ENCODE measurements at regions not wholly inside any gene's neighbourhood (a gene's known extent, or its start where the extent isn't known, plus 50 kb on each side); places are given as distances from the start of the nearest gene placed in this dataset.

DNA sequence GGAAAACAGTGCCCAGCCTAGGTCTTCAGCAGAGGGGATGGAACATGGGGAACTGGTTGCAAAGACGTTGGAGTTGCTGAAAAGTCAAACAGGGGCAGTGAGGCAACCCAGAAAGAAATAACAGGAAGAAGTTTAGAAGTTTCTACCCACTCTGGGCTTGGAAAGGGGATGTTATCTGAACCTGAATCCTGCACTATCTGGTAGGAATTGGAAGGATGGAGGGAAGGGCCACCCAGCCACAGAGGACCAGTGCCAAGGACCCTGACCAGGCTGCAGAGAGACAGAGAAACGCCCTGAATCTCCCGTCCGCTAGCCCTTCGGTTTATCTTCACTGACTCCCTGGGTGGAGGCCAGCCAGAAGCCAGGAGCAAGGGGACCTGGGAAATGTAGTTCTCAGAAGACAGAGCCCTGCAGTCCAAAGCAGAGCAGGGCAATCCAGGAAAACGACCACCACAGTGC, 217.3 kb upstream of the RREB1 start (continued):
- TF ChIP-seq JUND (IDR thresholded peaks at IDR 0.05; ENCODE audit: borderline replicate concordance, low read depth, low read length), result 0 out of 2 replicates have a peak, but pooled peaks have one; percentile 3
- TF ChIP-seq JUND (tag; IDR thresholded peaks at IDR 0.05; ENCODE audit: borderline replicate concordance, low read depth, low read length), result no peak; the same call in 2 of the 3 replicates
- TF ChIP-seq, protein P1, sequence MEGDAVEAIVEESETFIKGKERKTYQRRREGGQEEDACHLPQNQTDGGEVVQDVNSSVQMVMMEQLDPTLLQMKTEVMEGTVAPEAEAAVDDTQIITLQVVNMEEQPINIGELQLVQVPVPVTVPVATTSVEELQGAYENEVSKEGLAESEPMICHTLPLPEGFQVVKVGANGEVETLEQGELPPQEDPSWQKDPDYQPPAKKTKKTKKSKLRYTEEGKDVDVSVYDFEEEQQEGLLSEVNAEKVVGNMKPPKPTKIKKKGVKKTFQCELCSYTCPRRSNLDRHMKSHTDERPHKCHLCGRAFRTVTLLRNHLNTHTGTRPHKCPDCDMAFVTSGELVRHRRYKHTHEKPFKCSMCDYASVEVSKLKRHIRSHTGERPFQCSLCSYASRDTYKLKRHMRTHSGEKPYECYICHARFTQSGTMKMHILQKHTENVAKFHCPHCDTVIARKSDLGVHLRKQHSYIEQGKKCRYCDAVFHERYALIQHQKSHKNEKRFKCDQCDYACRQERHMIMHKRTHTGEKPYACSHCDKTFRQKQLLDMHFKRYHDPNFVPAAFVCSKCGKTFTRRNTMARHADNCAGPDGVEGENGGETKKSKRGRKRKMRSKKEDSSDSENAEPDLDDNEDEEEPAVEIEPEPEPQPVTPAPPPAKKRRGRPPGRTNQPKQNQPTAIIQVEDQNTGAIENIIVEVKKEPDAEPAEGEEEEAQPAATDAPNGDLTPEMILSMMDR (IDR thresholded peaks at IDR 0.05 in 2 of 3, conservative IDR thresholded peaks at IDR 0.05 in 1 of 3; ENCODE audit: insufficient read depth in 2 of 3, low read depth in 1 of 3, low read length in 3 of 3), result no peak
- TF ChIP-seq CREB1 (IDR thresholded peaks at IDR 0.05), result peak; percentile 27; the same call in 1 of the 2 replicates
- no peak for TF ChIP-seq CREB1 (CRISPR knock-in tag; IDR thresholded peaks at IDR 0.05)
- no peak for TF ChIP-seq STAT5A (IDR thresholded peaks at IDR 0.05; ENCODE audit: borderline replicate concordance, low read length)
- TF ChIP-seq RNF2 (IDR thresholded peaks at IDR 0.05), result no peak
- peak in 2 of 3 experiments; percentile 22 to 54 for TF ChIP-seq YY1 (IDR thresholded peaks at IDR 0.05; ENCODE audit: borderline replicate concordance in 1 of 3, control insufficient read depth in 1 of 3, extremely low read depth in 1 of 3, insufficient read depth in 3 of 3, insufficient read length in 1 of 3, insufficient replicate concordance in 2 of 3, low read depth in 1 of 3, low read length in 2 of 3)
- no peak for TF ChIP-seq FOXA1 (IDR thresholded peaks at IDR 0.05; ENCODE audit: borderline replicate concordance)
- no peak for TF ChIP-seq HNRNPUL1 (IDR thresholded peaks at IDR 0.05; ENCODE audit: low read length)
- TF ChIP-seq, protein P2, sequence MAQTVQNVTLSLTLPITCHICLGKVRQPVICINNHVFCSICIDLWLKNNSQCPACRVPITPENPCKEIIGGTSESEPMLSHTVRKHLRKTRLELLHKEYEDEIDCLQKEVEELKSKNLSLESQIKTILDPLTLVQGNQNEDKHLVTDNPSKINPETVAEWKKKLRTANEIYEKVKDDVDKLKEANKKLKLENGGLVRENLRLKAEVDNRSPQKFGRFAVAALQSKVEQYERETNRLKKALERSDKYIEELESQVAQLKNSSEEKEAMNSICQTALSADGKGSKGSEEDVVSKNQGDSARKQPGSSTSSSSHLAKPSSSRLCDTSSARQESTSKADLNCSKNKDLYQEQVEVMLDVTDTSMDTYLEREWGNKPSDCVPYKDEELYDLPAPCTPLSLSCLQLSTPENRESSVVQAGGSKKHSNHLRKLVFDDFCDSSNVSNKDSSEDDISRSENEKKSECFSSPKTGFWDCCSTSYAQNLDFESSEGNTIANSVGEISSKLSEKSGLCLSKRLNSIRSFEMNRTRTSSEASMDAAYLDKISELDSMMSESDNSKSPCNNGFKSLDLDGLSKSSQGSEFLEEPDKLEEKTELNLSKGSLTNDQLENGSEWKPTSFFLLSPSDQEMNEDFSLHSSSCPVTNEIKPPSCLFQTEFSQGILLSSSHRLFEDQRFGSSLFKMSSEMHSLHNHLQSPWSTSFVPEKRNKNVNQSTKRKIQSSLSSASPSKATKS (CRISPR knock-in tag; IDR thresholded peaks at IDR 0.05), result no peak
- no peak for TF ChIP-seq U2AF2 (optimal IDR thresholded peaks at IDR 0.05; ENCODE audit: low read depth, low read length)
- TF ChIP-seq, protein P3, sequence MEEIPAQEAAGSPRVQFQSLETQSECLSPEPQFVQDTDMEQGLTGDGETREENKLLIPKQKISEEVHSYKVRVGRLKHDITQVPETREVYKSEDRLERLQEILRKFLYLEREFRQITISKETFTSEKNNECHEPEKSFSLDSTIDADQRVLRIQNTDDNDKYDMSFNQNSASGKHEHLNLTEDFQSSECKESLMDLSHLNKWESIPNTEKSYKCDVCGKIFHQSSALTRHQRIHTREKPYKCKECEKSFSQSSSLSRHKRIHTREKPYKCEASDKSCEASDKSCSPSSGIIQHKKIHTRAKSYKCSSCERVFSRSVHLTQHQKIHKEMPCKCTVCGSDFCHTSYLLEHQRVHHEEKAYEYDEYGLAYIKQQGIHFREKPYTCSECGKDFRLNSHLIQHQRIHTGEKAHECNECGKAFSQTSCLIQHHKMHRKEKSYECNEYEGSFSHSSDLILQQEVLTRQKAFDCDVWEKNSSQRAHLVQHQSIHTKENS (CRISPR knock-in tag; IDR thresholded peaks at IDR 0.05), result no peak
- no peak for TF ChIP-seq RBM14 (IDR thresholded peaks at IDR 0.05; ENCODE audit: borderline replicate concordance, insufficient read depth, low read depth, low read length)
- no peak for TF ChIP-seq SREBF1 (IDR thresholded peaks at IDR 0.05; ENCODE audit: borderline replicate concordance, low read depth, low read length)
- TF ChIP-seq ELF4 (CRISPR knock-in tag; IDR thresholded peaks at IDR 0.05), result no peak
- TF ChIP-seq, protein P4, sequence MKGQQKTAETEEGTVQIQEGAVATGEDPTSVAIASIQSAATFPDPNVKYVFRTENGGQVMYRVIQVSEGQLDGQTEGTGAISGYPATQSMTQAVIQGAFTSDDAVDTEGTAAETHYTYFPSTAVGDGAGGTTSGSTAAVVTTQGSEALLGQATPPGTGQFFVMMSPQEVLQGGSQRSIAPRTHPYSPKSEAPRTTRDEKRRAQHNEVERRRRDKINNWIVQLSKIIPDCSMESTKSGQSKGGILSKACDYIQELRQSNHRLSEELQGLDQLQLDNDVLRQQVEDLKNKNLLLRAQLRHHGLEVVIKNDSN (CRISPR knock-in tag; IDR thresholded peaks at IDR 0.05), result no peak
- TF ChIP-seq ZC3H11A (IDR thresholded peaks at IDR 0.05; ENCODE audit: low read depth, low read length), result no peak
- TF ChIP-seq, protein P5, sequence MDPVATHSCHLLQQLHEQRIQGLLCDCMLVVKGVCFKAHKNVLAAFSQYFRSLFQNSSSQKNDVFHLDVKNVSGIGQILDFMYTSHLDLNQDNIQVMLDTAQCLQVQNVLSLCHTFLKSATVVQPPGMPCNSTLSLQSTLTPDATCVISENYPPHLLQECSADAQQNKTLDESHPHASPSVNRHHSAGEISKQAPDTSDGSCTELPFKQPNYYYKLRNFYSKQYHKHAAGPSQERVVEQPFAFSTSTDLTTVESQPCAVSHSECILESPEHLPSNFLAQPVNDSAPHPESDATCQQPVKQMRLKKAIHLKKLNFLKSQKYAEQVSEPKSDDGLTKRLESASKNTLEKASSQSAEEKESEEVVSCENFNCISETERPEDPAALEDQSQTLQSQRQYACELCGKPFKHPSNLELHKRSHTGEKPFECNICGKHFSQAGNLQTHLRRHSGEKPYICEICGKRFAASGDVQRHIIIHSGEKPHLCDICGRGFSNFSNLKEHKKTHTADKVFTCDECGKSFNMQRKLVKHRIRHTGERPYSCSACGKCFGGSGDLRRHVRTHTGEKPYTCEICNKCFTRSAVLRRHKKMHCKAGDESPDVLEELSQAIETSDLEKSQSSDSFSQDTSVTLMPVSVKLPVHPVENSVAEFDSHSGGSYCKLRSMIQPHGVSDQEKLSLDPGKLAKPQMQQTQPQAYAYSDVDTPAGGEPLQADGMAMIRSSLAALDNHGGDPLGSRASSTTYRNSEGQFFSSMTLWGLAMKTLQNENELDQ (CRISPR knock-in tag; IDR thresholded peaks at IDR 0.05; ENCODE audit: borderline replicate concordance), result no peak
- TF ChIP-seq POLR3G (IDR thresholded peaks at IDR 0.05; ENCODE audit: extremely low read depth, insufficient read length, insufficient replicate concordance), result no peak

Data from K562 (cell line).